ENCODE measurements at regions not wholly inside any gene's neighbourhood (a gene's known extent, or its start where the extent isn't known, plus 50 kb on each side); places are given as distances from the start of the nearest gene placed in this dataset.

GRCh38 chr14:53386362-53386761 lies 233.2 kb upstream of the DDHD1 start:
- Histone ChIP-seq H3K9me3 (ENCODE audit: low read length) (no peaks in the 10 kb centered on the region), H3K4me2 (ENCODE audit: low read length) (no peak overlapping the region), H3K4me1 (ENCODE audit: insufficient read depth, low read length) (peaks cover 11% of the 10 kb centered on the region), H3K9me2 (replicated peaks; ENCODE audit: low read length) (no peaks in the 10 kb centered on the region), H4K20me1 (ENCODE audit: low read length) (no peaks in the 10 kb centered on the region), H2AFZ (ENCODE audit: low read length) (no peak overlapping the region), H3F3A (ENCODE audit: low read length, unreplicated experiment) (no peaks in the 10 kb centered on the region), H3K27ac (ENCODE audit: low read length) (no peak overlapping the region), H3K79me2 (ENCODE audit: low read length) (no peaks in the 10 kb centered on the region), H3K36me3 (ENCODE audit: low read depth, low read length) (no peaks in the 10 kb centered on the region), H3K9ac (ENCODE audit: low read length) (no peak overlapping the region), H3K4me3 (ENCODE audit: low read length) (no peak overlapping the region), H3K27me3 (ENCODE audit: low read length) (no peaks in the 10 kb centered on the region)
- TF ChIP-seq EZH2 (IDR thresholded peaks at IDR 0.05; ENCODE audit: low read length, unreplicated experiment) (no peak), CTCF (conservative IDR thresholded peaks at IDR 0.05; ENCODE audit: low read depth, low read length) (no peak), EZH2phosphoT487 (IDR thresholded peaks at IDR 0.05; ENCODE audit: borderline replicate concordance, low read length) (no peak)
- CTCF ChIA-PET = no interaction called here
- BruUV-seq (replicated peaks) = no TSS peak
- intact Hi-C loops (cut with micrococcal nuclease) = no loop called here
- ATAC-seq = no peak
- POLR2A ChIA-PET (ENCODE audit: unreplicated experiment) = no interaction called here
- DNase-seq = no peak

GRCh38 chr14:53384536-53384935 lies 231.4 kb upstream of the DDHD1 start:
- ATAC-seq = no peak
- peaks cover 8% of the 10 kb centered on the region; the same call in 1 of the 2 replicates for H3K4me1 ChIP-seq (ENCODE audit: insufficient read depth, low read length)
- BruUV-seq (replicated peaks) = no TSS peak
- H3K27me3 ChIP-seq (ENCODE audit: low read length) = no peaks in the 10 kb centered on the region
- TF ChIP-seq EZH2 (IDR thresholded peaks at IDR 0.05; ENCODE audit: low read length, unreplicated experiment) (no peak), CTCF (conservative IDR thresholded peaks at IDR 0.05; ENCODE audit: low read depth, low read length) (no peak), EZH2phosphoT487 (IDR thresholded peaks at IDR 0.05; ENCODE audit: borderline replicate concordance, low read length) (no peak)
- no peak overlapping the region for H3K4me3 ChIP-seq (ENCODE audit: low read length)
- H3F3A ChIP-seq (ENCODE audit: low read length, unreplicated experiment) = no peaks in the 10 kb centered on the region
- no peak overlapping the region for H3K4me2 ChIP-seq (ENCODE audit: low read length)
- H3K9me2 ChIP-seq (replicated peaks; ENCODE audit: low read length) = no peaks in the 10 kb centered on the region
- no peak overlapping the region for H3K9ac ChIP-seq (ENCODE audit: low read length)
- no peaks in the 10 kb centered on the region for H3K79me2 ChIP-seq (ENCODE audit: low read length)
- H3K27ac ChIP-seq (ENCODE audit: low read length) = no peak overlapping the region
- CTCF ChIA-PET = no interaction called here
- intact Hi-C loops (cut with micrococcal nuclease) = no loop called here
- H4K20me1 ChIP-seq (ENCODE audit: low read length) = no peaks in the 10 kb centered on the region
- no peaks in the 10 kb centered on the region for H3K9me3 ChIP-seq (ENCODE audit: low read length)
- no peaks in the 10 kb centered on the region for H3K36me3 ChIP-seq (ENCODE audit: low read depth, low read length)
- DNase-seq = no peak
- H2AFZ ChIP-seq (ENCODE audit: low read length) = no peak overlapping the region
- POLR2A ChIA-PET (ENCODE audit: unreplicated experiment) = no interaction called here

GRCh38 chr14:53384073-53384472 lies 230.9 kb upstream of the DDHD1 start:
- Histone ChIP-seq H3K4me2 (ENCODE audit: low read length) (no peak overlapping the region), H3K27me3 (ENCODE audit: low read length) (no peaks in the 10 kb centered on the region), H3K9me3 (ENCODE audit: low read length) (no peaks in the 10 kb centered on the region), H3K79me2 (ENCODE audit: low read length) (no peaks in the 10 kb centered on the region), H3K4me1 (ENCODE audit: insufficient read depth, low read length) (peaks cover 7% of the 10 kb centered on the region; the same call in 1 of the 2 replicates), H4K20me1 (ENCODE audit: low read length) (no peaks in the 10 kb centered on the region), H2AFZ (ENCODE audit: low read length) (no peak overlapping the region), H3K36me3 (ENCODE audit: low read depth, low read length) (no peaks in the 10 kb centered on the region), H3K4me3 (ENCODE audit: low read length) (no peak overlapping the region), H3K9me2 (replicated peaks; ENCODE audit: low read length) (no peaks in the 10 kb centered on the region), H3F3A (ENCODE audit: low read length, unreplicated experiment) (no peaks in the 10 kb centered on the region), H3K27ac (ENCODE audit: low read length) (no peak overlapping the region), H3K9ac (ENCODE audit: low read length) (no peak overlapping the region)
- intact Hi-C loops (cut with micrococcal nuclease) = no loop called here
- peak; percentile 40; the same call in 1 of the 2 replicates for ATAC-seq
- ChIA-PET CTCF (interaction anchor here (0.6 kb wide), 1 partner anchor 362 kb away, joined by 7 read pairs; no protein-coding TSS in a partner anchor), POLR2A (ENCODE audit: unreplicated experiment) (interaction anchor here (0.5 to 0.6 kb wide), 2 partner anchors 234 to 960 kb away, joined by 4 to 29 read pairs; no protein-coding TSS in a partner anchor)
- BruUV-seq (replicated peaks) = no TSS peak
- TF ChIP-seq CTCF (conservative IDR thresholded peaks at IDR 0.05; ENCODE audit: low read depth, low read length) = no peak
- no peak for TF ChIP-seq EZH2 (IDR thresholded peaks at IDR 0.05; ENCODE audit: low read length, unreplicated experiment)
- no peak for TF ChIP-seq EZH2phosphoT487 (IDR thresholded peaks at IDR 0.05; ENCODE audit: borderline replicate concordance, low read length)
- no peak for DNase-seq

Measured in PC-3 (cell line).